KOPT-K1 (cell line): ENCODE measurements at regions not wholly inside any gene's neighbourhood (a gene's known extent, or its start where the extent isn't known, plus 50 kb on each side); places are given as distances from the start of the nearest gene placed in this dataset.

Source experiments
- H3K27ac ChIP-seq: fragments of 200-600 bp; sonication (generic); 2 replicates; pipeline ENCODE4 v1.5.1; 2016; ENCODE audit warnings: antibody characterized with exemption, mild to moderate bottlenecking, low read depth, low read length; ENCODE audit not compliant: poor library complexity, severe bottlenecking
- H3K36me3 ChIP-seq: fragments of 200-600 bp; sonication (generic); 2 replicates; pipeline ENCODE4 v1.5.1; 2017; ENCODE audit warnings: antibody characterized with exemption, mild to moderate bottlenecking, low read length, moderate library complexity; ENCODE audit not compliant: insufficient read depth
- H3K9me3 ChIP-seq: fragments of 200-600 bp; sonication (generic); 2 replicates; pipeline ENCODE4 v1.5.1; 2017; ENCODE audit warnings: antibody characterized with exemption, low read length, mild to moderate bottlenecking; ENCODE audit not compliant: insufficient read depth, poor library complexity, severe bottlenecking

GRCh38 chr20:63122626-63123025 lies 93.3 kb downstream of the YTHDF1 start:
- Histone ChIP-seq H3K9me3 (no peaks in the 10 kb centered on the region), H3K27ac (no peak overlapping the region), H3K36me3 (no peaks in the 10 kb centered on the region)

DNA sequence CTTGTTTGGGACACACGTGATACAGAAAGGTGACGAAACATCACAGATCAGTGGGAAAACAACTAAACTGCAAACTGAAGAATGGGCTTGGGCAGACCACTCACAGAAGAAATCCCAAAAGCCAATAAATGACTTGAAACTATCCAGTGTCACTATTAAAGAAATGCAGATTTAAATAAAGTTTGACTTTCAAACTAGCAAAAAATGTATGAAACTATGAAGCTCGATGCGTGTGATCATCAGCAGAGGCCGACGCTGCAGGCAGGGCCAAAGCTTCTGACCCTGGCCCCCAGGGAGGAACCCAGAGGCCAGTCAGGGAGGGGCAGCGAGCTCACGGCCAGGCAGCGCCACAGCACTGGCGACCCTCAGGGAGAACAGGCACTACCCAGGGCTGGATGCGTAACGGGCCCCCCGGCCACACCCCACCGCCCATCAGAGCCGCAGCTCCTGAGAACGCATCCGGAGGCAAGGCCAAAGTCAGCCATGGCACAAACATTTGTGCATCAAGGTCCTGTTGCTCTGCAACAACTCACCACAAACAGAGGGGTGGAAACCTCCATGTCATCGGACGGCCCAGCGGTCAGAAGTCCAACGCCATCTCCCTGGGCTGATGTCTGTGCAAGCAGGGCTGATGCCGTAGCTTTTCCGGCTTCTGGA lies 94.1 kb downstream of the YTHDF1 start:
- H3K27ac ChIP-seq, result no peak overlapping the region
- H3K9me3 ChIP-seq, result no peaks in the 10 kb centered on the region
- H3K36me3 ChIP-seq, result no peaks in the 10 kb centered on the region

DNA sequence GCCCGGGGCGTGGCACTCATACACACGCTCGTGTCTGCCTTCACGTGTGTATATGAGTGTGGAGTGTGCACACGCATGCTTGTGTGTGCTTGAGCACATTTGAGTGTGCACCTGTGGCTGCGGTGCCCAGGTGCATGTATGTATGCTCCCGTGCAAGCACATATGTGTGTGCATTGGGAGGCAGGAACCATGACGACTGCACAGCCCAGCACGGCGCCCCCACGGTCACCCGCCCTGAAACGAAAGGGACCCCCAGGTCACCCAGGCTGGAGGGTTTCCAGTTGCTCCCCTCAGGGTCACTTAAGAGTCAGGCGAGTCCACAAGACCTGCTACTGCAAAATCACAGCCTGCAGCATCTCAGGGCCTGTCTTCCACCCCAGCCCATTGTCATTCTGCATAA lies 94.7 kb downstream of the YTHDF1 start:
- no peak overlapping the region for H3K27ac ChIP-seq
- no peaks in the 10 kb centered on the region for H3K9me3 ChIP-seq
- H3K36me3 ChIP-seq, result no peaks in the 10 kb centered on the region

- Histone ChIP-seq H3K36me3 (no peaks in the 10 kb centered on the region), H3K27ac (no peak overlapping the region), H3K9me3 (no peaks in the 10 kb centered on the region)
These were observed 95.2 kb downstream of the YTHDF1 start for GRCh38 chr20:63120808-63121090.

GRCh38 chr20:63119963-63120807 lies 95.7 kb downstream of the YTHDF1 start:
- H3K9me3 ChIP-seq, result no peaks in the 10 kb centered on the region
- no peak overlapping the region for H3K27ac ChIP-seq
- no peaks in the 10 kb centered on the region for H3K36me3 ChIP-seq

GRCh38 chr20:63119121-63119962 lies 96.6 kb downstream of the YTHDF1 start:
- Histone ChIP-seq H3K27ac (no peak overlapping the region), H3K36me3 (no peaks in the 10 kb centered on the region)

GRCh38 chr20:63118303-63119120 lies 97.4 kb downstream of the YTHDF1 start:
- no peak overlapping the region for H3K27ac ChIP-seq
- H3K9me3 ChIP-seq, result no peaks in the 10 kb centered on the region
- no peaks in the 10 kb centered on the region for H3K36me3 ChIP-seq

More at GRCh38 chr20:63119121-63119962, 96.6 kb downstream of the YTHDF1 start:
- H3K9me3 ChIP-seq, result no peaks in the 10 kb centered on the region

- Histone ChIP-seq H3K27ac (no peak overlapping the region), H3K9me3 (no peaks in the 10 kb centered on the region)
These were observed 98.1 kb downstream of the YTHDF1 start for GRCh38 chr20:63117661-63118302.

GRCh38 chr20:63117151-63117550 lies 98.8 kb downstream of the YTHDF1 start:
- H3K36me3 ChIP-seq, result no peaks in the 10 kb centered on the region
- H3K27ac ChIP-seq, result no peak overlapping the region
- H3K9me3 ChIP-seq, result peaks cover 5% of the 10 kb centered on the region

More at GRCh38 chr20:63117661-63118302, 98.1 kb downstream of the YTHDF1 start:
- H3K36me3 ChIP-seq, result no peaks in the 10 kb centered on the region

DNA sequence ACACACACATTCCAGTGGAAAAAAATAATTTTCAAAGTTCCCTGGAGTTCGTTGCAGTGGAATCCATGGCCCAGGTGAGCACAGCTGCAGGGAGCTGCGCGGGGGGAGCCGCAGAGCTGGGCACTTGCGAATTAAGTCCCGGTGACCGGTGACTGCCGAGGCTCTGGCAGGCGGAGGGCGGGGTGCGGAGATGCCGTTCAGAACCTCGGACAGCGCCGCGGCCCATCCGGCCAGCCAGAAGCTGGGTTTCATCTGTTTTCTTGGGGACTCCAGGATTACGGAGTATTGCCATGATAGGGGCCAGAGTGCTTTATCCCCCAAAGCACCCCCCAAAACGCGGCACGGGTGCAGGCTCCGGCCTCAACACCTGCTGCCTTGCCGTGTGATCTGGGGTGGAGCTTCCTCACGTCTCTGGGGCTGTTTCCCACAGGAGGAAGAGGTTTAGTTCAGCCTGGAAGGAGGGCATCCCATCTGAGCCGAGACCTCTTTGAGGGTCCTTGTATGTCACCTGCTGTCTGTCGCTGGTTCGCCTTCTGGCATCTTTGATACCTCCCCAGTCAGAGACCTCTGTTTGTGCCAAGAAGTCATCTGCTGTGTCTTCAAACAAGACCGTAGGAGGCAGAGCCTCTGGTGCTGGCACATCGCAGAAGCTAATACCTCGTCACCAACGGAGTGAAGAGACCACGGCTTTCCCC lies 99.4 kb downstream of the YTHDF1 start:
- Histone ChIP-seq H3K9me3 (peaks cover 10% of the 10 kb centered on the region), H3K36me3 (no peaks in the 10 kb centered on the region), H3K27ac (no peak overlapping the region)

DNA sequence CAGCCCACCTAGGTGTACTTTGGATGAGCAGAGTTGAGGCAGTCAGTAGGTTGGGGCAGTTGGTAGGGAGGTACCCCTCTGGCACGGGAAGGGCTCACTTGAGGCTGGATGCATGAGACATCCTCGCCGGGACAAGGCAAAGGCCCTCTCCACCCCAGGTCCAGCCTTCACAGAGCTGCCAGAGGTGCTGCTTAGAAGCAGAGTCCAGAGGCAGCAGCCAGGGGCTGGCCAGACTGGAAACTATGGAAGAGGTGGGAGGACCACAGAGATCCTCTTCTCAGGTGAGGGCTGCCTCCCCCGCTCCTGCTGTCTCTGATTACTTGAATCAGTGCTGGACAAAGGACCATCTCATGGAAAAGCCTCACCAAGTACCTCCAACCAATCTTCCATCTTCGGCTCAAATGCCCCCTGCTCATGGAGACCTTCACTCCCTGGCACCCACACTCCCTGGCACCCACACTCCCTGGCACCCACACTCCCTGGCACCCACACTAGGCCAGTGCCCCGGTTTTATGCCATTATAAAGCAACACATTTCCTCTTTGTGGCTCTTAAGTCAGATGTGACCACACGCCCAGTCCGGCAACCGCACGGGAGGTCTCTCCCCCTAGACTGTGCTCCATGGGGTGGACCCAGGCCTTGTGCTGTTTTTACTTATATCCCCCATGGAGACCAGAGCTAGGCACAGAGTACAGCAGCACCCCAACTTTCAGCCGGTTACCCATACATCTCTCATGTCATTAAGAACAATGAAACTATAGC lies 100.1 kb downstream of the YTHDF1 start:
- H3K27ac ChIP-seq, result no peak overlapping the region
- H3K9me3 ChIP-seq, result peaks cover 17% of the 10 kb centered on the region
- H3K36me3 ChIP-seq, result no peaks in the 10 kb centered on the region

GRCh38 chr20:63114693-63115311 lies 101.1 kb downstream of the YTHDF1 start:
- H3K27ac ChIP-seq, result no peak overlapping the region
- H3K9me3 ChIP-seq, result peaks cover 20% of the 10 kb centered on the region
- H3K36me3 ChIP-seq, result no peaks in the 10 kb centered on the region
